NCI-H1694 treated with DMSO at 0.1 percent for 48 hours (cell line): ENCODE measurements at regions not wholly inside any gene's neighbourhood (a gene's known extent, or its start where the extent isn't known, plus 50 kb on each side); places are given as distances from the start of the nearest gene placed in this dataset.

ENCODE experiments used
- DNase-seq: peaks from one replicate; lab custom pipeline; 2025; lab: John Stamatoyannopoulos, UW

DNA sequence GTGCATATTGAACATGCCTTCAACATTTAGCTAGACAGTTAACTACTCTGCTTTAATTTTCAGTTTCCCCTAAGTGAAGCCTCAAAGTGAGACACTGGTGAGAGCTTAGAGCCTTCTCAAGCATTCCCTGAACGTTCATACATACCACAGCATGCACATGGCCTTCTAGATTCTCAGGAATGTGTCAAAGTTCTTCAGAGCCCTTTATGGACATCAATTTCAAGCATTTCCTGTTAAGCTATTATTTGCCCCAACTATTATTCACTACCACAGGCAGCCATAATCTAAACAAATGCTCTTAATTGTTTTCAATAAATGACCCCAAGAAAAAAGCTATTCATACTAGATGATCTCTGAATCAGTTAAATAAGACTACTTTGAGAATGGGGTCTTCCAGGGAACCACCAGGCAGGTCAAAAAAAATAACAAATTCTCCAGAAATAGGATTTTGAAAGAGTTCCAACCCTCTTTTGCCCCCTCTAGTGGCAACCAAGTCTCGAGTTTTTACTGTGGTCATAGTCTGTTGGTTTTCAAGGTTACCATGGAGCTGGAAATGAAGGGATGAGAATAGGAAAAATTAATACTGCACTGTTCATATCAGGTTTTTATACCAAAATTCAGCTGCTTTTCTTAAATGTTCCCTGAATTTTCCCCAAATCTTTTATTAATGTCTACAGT is 235.4 kb downstream of the RAB28 start:
- no peak for DNase-seq

DNA sequence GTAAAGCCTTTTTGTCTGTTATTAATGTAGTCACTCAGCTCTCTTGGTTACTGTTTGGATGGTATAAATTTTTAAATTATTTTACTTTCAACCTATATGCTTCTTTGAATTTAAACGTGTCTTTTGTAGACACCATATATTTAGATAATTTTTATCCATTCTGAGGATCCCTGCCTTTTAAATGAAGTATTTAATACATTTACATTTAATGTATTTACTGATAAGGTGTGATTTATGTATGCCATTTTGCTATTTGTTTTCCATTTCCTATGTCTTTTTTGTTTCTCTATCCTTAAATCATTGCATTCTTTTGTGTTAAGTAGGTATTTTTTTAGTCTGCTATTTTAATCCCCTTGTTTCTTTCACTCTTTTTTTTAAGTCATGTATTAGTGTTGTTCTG is 238.0 kb downstream of the RAB28 start:
- DNase-seq = no peak

GRCh38 chr4:13244444-13244843 is 239.7 kb downstream of the RAB28 start:
- no peak for DNase-seq

DNA sequence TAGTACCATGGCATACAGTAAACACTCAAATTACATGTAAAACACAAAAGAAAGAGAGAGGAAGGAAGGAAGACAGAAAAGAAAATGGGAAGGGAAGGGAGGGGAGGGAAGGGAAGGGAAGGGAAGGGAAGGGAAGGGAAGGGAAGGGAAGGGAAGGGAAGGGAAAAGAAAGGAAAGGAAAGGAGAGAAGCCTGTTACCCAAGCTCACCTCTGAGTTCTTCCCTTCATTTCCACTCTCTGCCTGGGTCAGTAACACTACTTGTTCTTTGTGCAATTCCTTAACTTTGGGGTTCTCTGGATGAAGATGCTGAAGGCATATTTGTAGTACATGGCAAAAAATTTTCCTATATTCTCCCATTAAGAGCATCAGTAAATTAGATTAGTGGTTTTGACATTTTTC is 241.0 kb downstream of the RAB28 start:
- no peak for DNase-seq

DNA sequence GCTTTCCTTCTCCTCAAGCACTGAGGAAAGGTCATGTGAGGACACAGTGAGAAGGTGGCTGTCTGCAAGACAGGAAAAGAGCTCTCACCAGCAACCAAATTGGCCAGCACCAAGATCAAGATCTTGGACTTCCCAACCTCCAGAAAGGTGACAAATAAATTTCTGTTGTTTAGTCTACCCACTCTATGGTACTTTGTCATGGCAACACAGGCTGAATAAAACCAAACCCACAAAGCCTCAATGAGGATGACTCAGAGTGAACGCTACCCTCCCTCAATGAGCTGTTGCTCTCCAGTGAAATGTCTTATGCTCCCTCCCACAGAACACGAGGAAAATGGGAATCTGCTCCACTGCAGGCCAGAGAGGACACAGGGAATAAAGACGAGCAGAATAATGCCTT is 244.1 kb downstream of the RAB28 start:
- no peak for DNase-seq

DNA sequence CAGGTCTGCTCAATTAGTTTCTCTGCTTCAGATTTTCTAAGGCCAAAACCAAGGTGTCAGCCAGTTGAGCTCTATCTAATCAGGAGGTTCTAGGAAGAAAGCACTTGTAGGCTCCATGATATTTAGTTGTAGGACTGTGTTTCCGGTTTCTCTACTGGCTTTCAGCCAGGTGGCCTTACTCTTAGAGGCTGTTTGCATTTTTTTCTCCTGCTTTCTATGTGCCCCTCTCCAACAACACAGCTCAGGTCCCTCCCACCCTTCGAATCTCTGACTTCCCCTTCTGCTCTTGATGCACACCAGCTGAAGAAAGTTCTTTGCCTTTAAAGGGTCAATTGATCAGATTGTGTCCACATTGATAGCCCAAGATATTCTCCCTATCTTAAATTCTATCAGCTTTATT is 245.2 kb downstream of the RAB28 start:
- DNase-seq = no peak

- no peak for DNase-seq
Measured at GRCh38 chr4:13236485-13236884, 247.7 kb downstream of the RAB28 start.

GRCh38 chr4:13233755-13234154 is 250.4 kb downstream of the RAB28 start:
- no peak for DNase-seq

- DNase-seq = no peak
Measured at GRCh38 chr4:13219971-13220370, 264.2 kb downstream of the RAB28 start.

DNA sequence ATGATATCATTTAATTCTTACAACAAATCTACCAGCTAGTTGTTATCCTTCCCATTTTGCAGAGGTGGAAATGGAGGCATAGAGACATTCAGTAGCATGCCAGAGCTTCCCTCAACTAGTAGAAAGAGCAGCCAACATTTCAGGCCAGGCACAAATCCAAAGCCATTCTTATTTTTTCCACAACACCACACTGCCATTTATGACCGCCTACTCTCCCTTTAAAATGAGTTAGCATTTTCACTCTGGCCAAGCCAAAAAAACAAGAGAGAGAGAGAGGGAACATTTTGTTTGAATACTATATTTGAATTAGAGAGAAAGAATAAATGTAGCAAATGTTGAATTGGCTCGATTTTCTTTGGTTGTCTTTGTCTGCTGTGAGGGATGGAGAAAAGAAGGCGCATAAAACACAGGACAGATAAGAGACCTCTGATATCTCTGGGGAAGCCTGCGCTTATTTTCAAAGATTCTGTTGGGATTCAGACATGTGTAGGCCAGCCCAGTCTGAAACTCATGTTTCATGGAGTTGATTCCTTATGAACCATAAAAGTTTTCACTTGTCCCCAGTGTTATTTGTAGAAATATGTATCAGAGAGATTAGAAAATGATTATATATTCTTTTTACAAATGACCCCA is 265.7 kb downstream of the RAB28 start:
- DNase-seq = no peak

DNA sequence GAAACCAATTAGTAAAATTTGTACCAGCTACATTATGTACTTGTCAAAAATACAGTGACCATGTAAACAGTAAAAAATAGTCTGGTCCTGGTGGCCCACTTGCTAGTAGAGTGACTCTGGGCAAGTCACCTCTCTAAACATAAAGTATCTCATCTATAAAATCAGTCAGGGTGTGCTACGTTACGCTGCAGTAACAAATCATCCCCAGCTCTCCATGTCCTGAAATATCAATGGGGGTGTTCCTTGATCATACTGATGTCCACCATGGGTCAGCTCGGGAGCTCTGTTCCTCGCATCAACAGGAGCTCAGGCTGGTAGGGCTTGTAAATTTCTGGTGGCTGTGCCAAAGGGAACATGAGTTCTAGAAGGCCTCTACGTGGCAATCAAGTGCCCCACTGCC is 268.6 kb downstream of the RAB28 start:
- DNase-seq = no peak

GRCh38 chr4:13212936-13213335 is 271.2 kb downstream of the RAB28 start:
- DNase-seq = no peak

- DNase-seq = no peak
Measured at GRCh38 chr4:13209600-13209999, 274.5 kb downstream of the RAB28 start.

DNA sequence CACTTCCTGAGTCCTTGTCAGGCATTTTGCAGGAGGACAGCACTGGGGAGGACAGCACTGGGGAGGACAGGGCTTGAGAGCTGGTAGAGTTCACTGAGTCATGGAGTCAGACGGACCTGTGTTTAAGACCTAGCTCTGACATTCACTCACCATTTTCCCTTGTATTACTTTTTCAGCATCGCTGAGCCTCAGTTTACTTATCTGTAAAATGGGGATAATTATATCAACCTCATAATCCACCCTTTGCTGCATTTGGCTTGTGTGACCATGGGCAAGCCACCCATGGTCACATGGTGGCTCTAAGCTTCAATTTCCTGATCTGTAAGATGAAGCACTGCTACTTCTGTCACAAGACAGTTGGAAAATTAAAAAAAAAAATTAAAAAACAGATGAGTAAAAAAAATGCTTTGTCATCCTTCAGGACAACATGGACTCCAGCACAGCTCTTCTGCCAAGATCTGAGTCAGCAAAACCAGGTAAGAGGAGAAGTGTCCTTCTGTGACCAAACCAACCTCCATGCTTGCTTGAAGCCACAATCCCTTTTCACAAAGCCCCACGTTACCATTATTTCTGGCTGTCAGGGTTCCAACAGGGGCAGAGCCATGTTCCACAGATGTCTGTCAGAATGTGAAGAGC is 275.5 kb downstream of the RAB28 start:
- DNase-seq = no peak

DNA sequence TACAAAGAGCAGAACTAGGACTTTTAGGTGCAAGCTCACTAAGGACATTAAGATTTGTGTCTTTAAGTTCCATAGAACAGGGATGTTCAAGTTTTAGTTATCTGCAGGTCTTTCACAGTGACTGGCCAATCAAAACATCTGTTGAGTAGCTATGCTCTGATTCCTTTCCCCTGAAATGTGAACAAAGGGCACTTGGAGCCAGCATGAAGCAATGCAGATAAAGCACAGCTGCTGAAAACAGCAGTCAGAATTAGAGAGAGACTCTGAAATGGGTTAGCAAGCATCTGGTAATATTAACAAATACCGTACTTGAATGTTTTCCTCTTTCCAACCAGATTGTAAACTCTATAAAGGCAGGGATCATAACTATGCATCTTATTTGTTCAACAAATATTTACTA is 276.9 kb downstream of the RAB28 start:
- no peak for DNase-seq

GRCh38 chr4:13203101-13203500 is 281.0 kb downstream of the RAB28 start:
- DNase-seq = no peak

DNA sequence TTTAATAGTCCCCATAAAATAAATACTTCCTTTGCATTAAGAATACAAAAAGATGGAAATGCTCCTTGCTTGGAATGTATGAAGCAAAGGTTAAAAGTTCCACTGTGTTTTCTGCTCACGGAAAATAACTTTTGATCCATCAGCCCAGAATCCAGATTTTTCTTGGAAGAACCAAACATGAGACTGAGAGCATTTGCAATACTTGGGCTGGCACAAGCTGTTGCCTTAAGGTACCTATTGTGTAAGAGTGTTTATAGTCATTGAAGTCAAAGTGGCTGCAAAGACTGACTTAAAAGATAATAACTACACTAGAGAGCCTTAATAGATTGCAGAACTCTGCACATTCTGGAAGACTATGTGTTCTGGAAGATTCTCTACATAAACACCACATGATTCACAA is 281.4 kb downstream of the RAB28 start:
- no peak for DNase-seq

- no peak for DNase-seq
Measured at GRCh38 chr4:13201241-13201640, 282.9 kb downstream of the RAB28 start.

DNA sequence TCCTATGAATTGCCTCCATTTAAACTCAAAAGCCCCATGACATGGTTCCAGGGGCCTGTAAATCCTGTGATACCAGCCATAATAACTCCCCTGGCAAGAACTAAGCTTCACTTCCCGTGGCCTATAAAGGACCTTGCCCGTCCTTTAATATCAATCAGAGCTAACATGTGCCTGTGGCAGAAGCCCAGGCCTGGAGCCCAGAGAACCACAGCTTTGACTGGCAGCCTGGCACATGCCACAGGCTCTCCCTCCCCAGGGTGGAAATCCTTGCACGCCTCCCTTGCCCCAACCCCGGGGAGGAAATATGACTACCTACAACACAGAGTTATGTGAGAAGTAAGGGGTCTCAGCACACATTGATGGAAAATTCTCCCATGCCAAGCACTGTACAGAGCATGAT is 287.4 kb downstream of the RAB28 start:
- no peak for DNase-seq

- DNase-seq = no peak
Measured at GRCh38 chr4:13193662-13194061, 290.5 kb downstream of the RAB28 start.

GRCh38 chr4:13190093-13190721 is 293.9 kb downstream of the RAB28 start:
- DNase-seq = no peak

DNA sequence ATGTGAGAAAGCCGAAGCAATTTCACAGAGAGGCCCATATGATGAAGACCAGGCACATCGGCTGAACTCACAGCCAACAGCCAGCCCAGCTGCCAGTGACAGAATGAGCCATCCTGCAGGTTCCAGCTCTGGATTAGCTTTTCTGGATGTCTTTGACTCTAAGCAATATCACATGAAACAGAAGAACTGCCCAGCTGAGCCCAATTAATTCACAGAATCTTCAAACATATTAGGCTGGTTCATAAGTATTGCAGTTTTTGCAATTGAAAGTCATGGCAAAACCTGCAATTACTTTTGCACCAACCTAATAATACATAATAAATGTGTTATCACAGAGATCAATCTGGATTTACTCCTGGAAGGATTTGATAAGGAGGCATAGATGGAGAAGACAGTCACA is 299.9 kb downstream of the RAB28 start:
- no peak for DNase-seq

DNA sequence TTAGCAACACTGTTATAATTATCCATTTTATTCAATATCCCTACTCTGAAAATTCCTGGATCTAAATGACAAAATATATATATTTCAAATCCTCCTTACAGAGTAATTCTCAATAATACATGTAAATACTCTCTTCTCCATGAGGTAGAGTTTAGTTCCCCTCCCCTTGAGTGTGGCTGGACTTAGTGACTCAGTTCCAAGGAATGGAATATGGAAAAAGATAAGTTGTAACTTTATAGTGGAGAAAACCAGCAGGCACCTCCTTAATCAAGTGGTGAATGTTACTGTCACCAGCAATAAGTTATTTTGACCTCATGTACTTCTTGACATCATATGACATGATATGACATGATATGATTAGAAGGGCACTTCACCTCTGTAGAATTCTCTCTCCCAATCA is 302.0 kb downstream of the RAB28 start:
- no peak for DNase-seq
